Endometrium (tissue), 2 donors: ENCODE measurements at regions not wholly inside any gene's neighbourhood (a gene's known extent, or its start where the extent isn't known, plus 50 kb on each side); places are given as distances from the start of the nearest gene placed in this dataset.
"Not testable (repeated sequence)": the region's sequence is repeated elsewhere in the genome, so short reads cannot be mapped to it uniquely, and the experiment has no call there.

Experiments used
- FAIRE-seq: peaks from 2 replicates; lab custom pipeline; 2012; peaks lifted over from hg19 to GRCh38; lab: Jason Lieb, UNC
- donor health status: control.
- donor health status: control.

- no peak for FAIRE-seq
These were observed 220.1 kb downstream of the DHX15 start for GRCh38 chr4:24364249-24364648.

GRCh38 chr4:24363751-24364150 is 220.6 kb downstream of the DHX15 start:
- FAIRE-seq, result no peak

- FAIRE-seq, result no peak
These were observed 232.2 kb downstream of the DHX15 start for GRCh38 chr4:24352112-24352511.

GRCh38 chr4:24349168-24349996 is 235.0 kb downstream of the DHX15 start:
- FAIRE-seq, result not testable (repeated sequence)

GRCh38 chr4:24339260-24339659 is 245.1 kb downstream of the DHX15 start:
- no peak for FAIRE-seq

- FAIRE-seq, result no peak
These were observed 246.7 kb downstream of the DHX15 start for GRCh38 chr4:24337451-24338190.

GRCh38 chr4:24335616-24336015 is 248.7 kb downstream of the DHX15 start:
- FAIRE-seq, result no peak

GRCh38 chr4:24334906-24335305 is 249.4 kb downstream of the DHX15 start:
- FAIRE-seq, result no peak

- FAIRE-seq, result no peak
These were observed 253.8 kb downstream of the DHX15 start for GRCh38 chr4:24330573-24330972.

- FAIRE-seq, result no peak
These were observed 254.2 kb downstream of the DHX15 start for GRCh38 chr4:24330172-24330571.

GRCh38 chr4:24328711-24329110 is 255.6 kb downstream of the DHX15 start:
- FAIRE-seq, result no peak

- no peak for FAIRE-seq
These were observed 256.0 kb downstream of the DHX15 start for GRCh38 chr4:24328310-24328709.

- no peak for FAIRE-seq
These were observed 261.4 kb downstream of the DHX15 start for GRCh38 chr4:24322995-24323394.

GRCh38 chr4:24322511-24322910 is 261.8 kb downstream of the DHX15 start:
- FAIRE-seq, result no peak

GRCh38 chr4:24321616-24322015 is 262.7 kb downstream of the DHX15 start:
- no peak for FAIRE-seq

- FAIRE-seq, result no peak
These were observed 263.2 kb downstream of the DHX15 start for GRCh38 chr4:24321131-24321530.

GRCh38 chr4:24319387-24319786 is 265.0 kb downstream of the DHX15 start:
- FAIRE-seq, result no peak

- no peak for FAIRE-seq
These were observed 269.3 kb downstream of the DHX15 start for GRCh38 chr4:24315056-24315455.

- no peak for FAIRE-seq
These were observed 272.0 kb downstream of the DHX15 start for GRCh38 chr4:24312261-24312913.

GRCh38 chr4:24303926-24304325 is 280.4 kb downstream of the DHX15 start:
- FAIRE-seq, result no peak

GRCh38 chr4:24298911-24299310 is 285.4 kb downstream of the DHX15 start:
- FAIRE-seq, result no peak

GRCh38 chr4:24287096-24287495 is 297.3 kb downstream of the DHX15 start:
- no peak for FAIRE-seq

- no peak for FAIRE-seq
These were observed 298.6 kb downstream of the DHX15 start for GRCh38 chr4:24285759-24286158.
